Heart left ventricle (tissue), 13 donors: ENCODE measurements at regions not wholly inside any gene's neighbourhood (a gene's known extent, or its start where the extent isn't known, plus 50 kb on each side); places are given as distances from the start of the nearest gene placed in this dataset.

Experiments
- POLR2A ChIP-seq, 2 donors: fragments of 450-650 bp; IDR thresholded peaks; one replicate each; pipeline ENCODE4 v1.6.1; 2017; ENCODE audit warnings: antibody characterized with exemption in 2 of 2, mild to moderate bottlenecking in 2 of 2, moderate library complexity in 2 of 2
- TF ChIP-seq, protein P1 (sequence below), 12 donors: fragments of 200-600 bp; sonication (generic) in 4 of 12; IDR thresholded peaks; one replicate each; pipeline versions ENCODE4 v1.5.0 to v1.8.0; 2018 to 2022; ENCODE audit warnings: antibody characterized with exemption in 12 of 12, mild to moderate bottlenecking in 5 of 12
- donor health status: ischemic (EF 13 %, LVEDD 7.1; RV severe dilation, severe dysfunction).
- donor health status: DM: no; HTN: yes; CAD: no.
- donor health status: DM: no; HTN: no; CAD: no.
- donor health status: ischemic (EF 25% LVEDD 6.9; RV normal size, moderate dysfunction).
- donor health status: ischemic (EF 25% LVEDD 5.7; RV mildly dilated, moderate dysfunction).
- donor health status: ischemic (EF 35%, LVEDD 5.7; RV mildly dilated, moderate dysfunction).
- donor health status: nonischemic (EF 11% LVEDD 7.7; RV severe dilation, severe dysfunction).
- donor health status: DM: yes; HTN: yes; CAD: no.
- donor health status: PGD.
- donor health status: ischemic (EF 29% LVEDD 5.4; RV normal size, mild dysfunction).
- donor health status: nonischemic (EF 23%, LVEDD 6.1; RV moderate dilation, normal function).

DNA sequence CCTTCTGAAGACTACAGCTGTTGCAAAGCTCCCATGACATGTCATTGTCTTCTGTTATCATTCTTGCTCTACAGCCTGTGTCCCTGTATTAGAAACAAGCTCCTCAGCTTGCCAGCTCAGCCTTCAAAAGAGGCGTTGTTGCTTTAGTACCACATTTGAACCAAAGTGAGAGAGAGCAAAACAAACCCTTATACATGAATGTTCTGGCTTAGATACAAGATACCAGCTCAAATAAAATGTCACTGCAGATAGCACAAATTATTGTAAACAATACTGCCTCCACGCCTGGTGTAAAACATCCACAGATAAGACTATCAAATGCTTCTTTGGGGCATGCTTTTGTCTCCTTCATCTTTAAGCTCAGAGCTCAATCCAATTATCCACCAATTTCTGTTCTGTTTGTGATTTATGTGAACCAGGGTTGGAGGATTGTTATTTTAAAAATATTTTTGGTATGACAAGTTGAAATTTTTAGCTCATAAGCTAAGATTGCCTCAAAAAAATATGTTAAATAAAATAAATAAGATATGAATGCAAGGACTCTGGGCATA lies 403.6 kb upstream of the CDIN1 start:
- no peak for TF ChIP-seq POLR2A (IDR thresholded peaks at IDR 0.05)
- TF ChIP-seq, protein P1, sequence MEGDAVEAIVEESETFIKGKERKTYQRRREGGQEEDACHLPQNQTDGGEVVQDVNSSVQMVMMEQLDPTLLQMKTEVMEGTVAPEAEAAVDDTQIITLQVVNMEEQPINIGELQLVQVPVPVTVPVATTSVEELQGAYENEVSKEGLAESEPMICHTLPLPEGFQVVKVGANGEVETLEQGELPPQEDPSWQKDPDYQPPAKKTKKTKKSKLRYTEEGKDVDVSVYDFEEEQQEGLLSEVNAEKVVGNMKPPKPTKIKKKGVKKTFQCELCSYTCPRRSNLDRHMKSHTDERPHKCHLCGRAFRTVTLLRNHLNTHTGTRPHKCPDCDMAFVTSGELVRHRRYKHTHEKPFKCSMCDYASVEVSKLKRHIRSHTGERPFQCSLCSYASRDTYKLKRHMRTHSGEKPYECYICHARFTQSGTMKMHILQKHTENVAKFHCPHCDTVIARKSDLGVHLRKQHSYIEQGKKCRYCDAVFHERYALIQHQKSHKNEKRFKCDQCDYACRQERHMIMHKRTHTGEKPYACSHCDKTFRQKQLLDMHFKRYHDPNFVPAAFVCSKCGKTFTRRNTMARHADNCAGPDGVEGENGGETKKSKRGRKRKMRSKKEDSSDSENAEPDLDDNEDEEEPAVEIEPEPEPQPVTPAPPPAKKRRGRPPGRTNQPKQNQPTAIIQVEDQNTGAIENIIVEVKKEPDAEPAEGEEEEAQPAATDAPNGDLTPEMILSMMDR (IDR thresholded peaks at IDR 0.05) = no peak
